Nephron (organoid): ENCODE measurements at regions not wholly inside any gene's neighbourhood (a gene's known extent, or its start where the extent isn't known, plus 50 kb on each side); places are given as distances from the start of the nearest gene placed in this dataset.

Experiments used
- H3K27ac Mint-ChIP-seq, 3 experiments: 2 replicates each; pipeline ENCODE4 v1.8.0; 2020; ENCODE audit warnings: mixed read lengths in 3 of 3, mild to moderate bottlenecking in 2 of 3, moderate library complexity in 1 of 3
- H3K27me3 Mint-ChIP-seq: 2 replicates; pipeline ENCODE4 v1.8.0; 2021; ENCODE audit warnings: low read depth, mild to moderate bottlenecking, moderate library complexity, mixed read lengths
- H3K36me3 Mint-ChIP-seq: 2 replicates; pipeline ENCODE4 v1.8.0; 2020; ENCODE audit warnings: low read depth, mixed read lengths
- H3K4me1 Mint-ChIP-seq: 2 replicates; pipeline ENCODE4 v1.8.0; 2020; ENCODE audit warnings: mixed read lengths
- H3K4me3 Mint-ChIP-seq, 3 experiments: 2 replicates each; pipeline ENCODE4 v1.8.0; 2020; ENCODE audit warnings: mild to moderate bottlenecking in 3 of 3, mixed read lengths in 3 of 3, moderate library complexity in 2 of 3
- H3K9me3 Mint-ChIP-seq: 2 replicates; pipeline ENCODE4 v1.8.0; 2020; ENCODE audit warnings: mixed read lengths
- TF ChIP-seq, protein P1 (sequence below), 3 experiments: fragments of 200-600 bp; sonication (generic); IDR thresholded peaks; one replicate each; pipeline ENCODE4 v1.5.0; 2021; ENCODE audit warnings: antibody characterized with exemption in 3 of 3; ENCODE audit not compliant: unreplicated experiment in 3 of 3

DNA sequence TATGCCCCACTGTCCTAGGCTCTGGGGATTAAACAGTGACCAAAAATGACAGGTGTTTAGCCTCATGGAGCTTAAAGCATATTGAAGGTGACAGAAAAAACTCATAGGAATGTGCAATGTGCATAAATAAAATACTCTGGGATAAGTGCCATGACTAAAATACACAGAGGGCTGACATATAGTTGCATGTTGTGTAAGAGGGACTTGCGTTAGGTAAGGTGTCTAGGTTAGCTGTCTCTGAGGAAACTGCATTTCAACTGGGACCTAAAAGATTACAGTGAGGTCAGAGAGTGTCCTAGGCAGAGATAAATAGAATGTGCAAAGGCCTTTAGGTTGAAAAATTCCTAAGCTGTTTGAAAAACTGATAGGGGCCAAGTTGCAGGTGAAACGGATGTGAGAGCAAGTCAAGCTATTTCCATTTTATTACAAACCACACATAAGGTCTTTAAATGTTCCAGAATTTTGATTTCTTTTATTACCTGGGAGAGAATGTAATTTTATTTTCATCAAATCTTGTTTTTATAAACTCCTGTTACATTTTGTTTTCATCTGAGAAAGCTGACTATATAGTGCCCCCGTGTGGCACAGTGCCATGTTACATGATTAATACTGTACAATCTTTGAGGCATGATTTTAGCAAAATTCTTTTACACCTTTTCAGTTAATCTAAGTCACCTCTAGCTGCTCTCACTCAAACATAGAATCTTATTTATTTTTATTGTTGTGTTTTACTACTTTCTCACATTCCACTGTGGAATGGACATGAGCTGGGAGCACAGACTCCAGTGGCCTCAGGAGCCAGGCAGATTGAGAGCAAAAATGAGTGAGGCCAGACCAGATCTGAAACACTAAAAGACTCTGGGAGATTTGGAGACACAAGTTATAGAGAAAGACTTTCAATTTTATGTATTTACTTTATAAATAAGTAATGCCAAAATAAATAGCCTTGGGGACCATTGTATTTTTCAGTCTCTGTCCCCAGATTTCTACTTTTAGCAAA is 259.6 kb upstream of the ZNF717 start:
- no peaks in the 10 kb centered on the region for H3K36me3 Mint-ChIP-seq
- peak overlapping the region in 2 of 3 experiments; percentile 9 to 56 for H3K4me3 Mint-ChIP-seq
- H3K9me3 Mint-ChIP-seq = no peaks in the 10 kb centered on the region
- peak overlapping the region; percentile 80 to 87 (median 84) for H3K27ac Mint-ChIP-seq
- TF ChIP-seq, protein P1, sequence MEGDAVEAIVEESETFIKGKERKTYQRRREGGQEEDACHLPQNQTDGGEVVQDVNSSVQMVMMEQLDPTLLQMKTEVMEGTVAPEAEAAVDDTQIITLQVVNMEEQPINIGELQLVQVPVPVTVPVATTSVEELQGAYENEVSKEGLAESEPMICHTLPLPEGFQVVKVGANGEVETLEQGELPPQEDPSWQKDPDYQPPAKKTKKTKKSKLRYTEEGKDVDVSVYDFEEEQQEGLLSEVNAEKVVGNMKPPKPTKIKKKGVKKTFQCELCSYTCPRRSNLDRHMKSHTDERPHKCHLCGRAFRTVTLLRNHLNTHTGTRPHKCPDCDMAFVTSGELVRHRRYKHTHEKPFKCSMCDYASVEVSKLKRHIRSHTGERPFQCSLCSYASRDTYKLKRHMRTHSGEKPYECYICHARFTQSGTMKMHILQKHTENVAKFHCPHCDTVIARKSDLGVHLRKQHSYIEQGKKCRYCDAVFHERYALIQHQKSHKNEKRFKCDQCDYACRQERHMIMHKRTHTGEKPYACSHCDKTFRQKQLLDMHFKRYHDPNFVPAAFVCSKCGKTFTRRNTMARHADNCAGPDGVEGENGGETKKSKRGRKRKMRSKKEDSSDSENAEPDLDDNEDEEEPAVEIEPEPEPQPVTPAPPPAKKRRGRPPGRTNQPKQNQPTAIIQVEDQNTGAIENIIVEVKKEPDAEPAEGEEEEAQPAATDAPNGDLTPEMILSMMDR (IDR thresholded peaks at IDR 0.05; ENCODE audit: unreplicated experiment in 3 of 3) = peak; percentile 64 to 75 (median 64)
- H3K27me3 Mint-ChIP-seq = no peaks in the 10 kb centered on the region
- H3K4me1 Mint-ChIP-seq = peaks cover 31% of the 10 kb centered on the region

DNA sequence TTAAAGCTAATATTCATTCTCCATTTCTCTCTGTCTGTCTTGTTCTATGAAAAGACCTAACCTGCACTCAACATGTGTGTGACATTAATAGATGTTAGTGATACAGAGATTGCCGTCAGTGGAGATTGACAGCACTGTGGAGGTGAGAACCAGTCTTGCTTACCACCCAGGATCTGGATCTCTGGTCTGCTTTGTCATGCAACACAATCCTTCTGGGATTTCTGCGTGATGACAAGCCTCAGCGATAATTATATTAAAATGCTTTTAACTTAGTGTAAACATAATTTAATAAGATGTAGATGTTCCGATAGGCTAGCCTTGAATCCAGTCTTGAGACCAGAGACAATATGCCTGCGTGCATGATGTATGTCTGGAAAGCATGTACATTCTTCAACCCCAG is 262.0 kb upstream of the ZNF717 start:
- Mint-ChIP-seq H3K27me3 (no peaks in the 10 kb centered on the region), H3K4me1 (peaks cover 31% of the 10 kb centered on the region), H3K36me3 (no peaks in the 10 kb centered on the region), H3K27ac (peak overlapping the region in 1 of 3 experiments; percentile 58), H3K9me3 (no peaks in the 10 kb centered on the region), H3K4me3 (no peak overlapping the region)
- TF ChIP-seq, protein P1 (IDR thresholded peaks at IDR 0.05; ENCODE audit: unreplicated experiment in 3 of 3) = no peak

DNA sequence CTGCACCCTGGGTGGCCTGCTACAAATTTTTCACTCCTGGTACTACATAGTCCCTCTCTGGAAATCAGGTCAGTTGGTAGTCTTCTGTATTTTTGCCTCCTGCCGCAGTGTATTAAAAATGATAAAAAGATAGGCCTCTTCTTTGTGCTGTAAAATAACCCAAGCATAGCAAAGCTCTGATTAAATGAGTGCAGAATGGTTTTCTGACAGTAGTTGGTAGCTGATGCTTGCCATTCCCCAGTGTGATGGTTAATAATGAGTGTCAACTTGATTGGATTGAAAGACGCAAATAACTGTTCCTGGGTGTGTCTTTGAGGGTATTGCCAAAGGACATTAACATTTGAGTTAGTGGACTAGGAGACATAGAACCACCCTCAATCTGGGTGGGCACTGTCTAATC is 264.4 kb upstream of the ZNF717 start:
- TF ChIP-seq, protein P1 (IDR thresholded peaks at IDR 0.05; ENCODE audit: unreplicated experiment in 3 of 3) = no peak
- H3K4me1 Mint-ChIP-seq = peaks cover 18% of the 10 kb centered on the region
- no peaks in the 10 kb centered on the region for H3K27me3 Mint-ChIP-seq
- no peak overlapping the region for H3K4me3 Mint-ChIP-seq
- H3K9me3 Mint-ChIP-seq = peaks cover under 1% of the 10 kb centered on the region
- no peak overlapping the region for H3K27ac Mint-ChIP-seq
- no peaks in the 10 kb centered on the region for H3K36me3 Mint-ChIP-seq

DNA sequence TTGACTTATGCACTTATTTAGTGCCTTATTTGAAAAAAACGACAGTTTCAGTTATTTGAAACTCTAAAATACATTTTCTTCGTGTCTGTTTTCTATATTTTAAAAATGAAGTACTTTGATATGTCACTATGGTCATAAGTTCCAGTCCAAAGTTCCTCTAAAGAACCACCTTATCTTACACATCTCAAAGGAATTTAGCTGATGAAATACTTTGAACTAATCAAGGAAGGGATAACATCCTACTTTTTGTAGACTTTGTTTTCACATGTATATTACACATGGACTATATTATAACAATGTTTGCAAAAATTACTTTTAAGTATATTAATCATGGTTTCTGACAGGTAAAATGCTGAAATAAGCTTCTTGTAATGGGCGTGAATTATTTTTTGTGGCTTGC is 265.8 kb upstream of the ZNF717 start:
- Mint-ChIP-seq H3K4me3 (no peak overlapping the region), H3K27me3 (no peaks in the 10 kb centered on the region), H3K36me3 (no peaks in the 10 kb centered on the region), H3K4me1 (peaks cover 5% of the 10 kb centered on the region), H3K27ac (no peak overlapping the region), H3K9me3 (peaks cover 2% of the 10 kb centered on the region)
- TF ChIP-seq, protein P1 (IDR thresholded peaks at IDR 0.05; ENCODE audit: unreplicated experiment in 3 of 3) = no peak

DNA sequence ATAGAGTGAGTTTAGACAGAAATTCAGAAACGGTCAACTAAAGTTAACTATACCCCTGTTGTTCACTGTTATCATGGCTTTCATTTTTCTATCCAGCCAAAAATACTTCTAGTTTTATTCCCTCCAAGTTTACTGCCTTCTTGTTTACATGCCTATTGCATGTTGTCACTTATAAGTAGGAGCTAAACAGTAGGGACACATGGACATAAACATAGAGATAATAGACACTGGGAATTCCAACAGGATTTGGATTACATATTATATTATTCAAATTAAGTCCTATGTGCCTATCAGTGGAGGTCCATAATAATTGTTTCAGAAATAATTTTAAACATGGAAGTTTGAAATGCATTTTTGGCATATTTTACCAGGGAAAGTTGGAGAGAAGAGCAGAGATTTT is 269.1 kb upstream of the ZNF717 start:
- TF ChIP-seq, protein P1 (IDR thresholded peaks at IDR 0.05; ENCODE audit: unreplicated experiment in 3 of 3) = no peak
- Mint-ChIP-seq H3K27me3 (no peaks in the 10 kb centered on the region), H3K36me3 (no peaks in the 10 kb centered on the region), H3K4me3 (no peak overlapping the region), H3K27ac (no peak overlapping the region), H3K9me3 (peaks cover 2% of the 10 kb centered on the region), H3K4me1 (peaks cover 7% of the 10 kb centered on the region)
